ENCODE measurements at regions not wholly inside any gene's neighbourhood (a gene's known extent, or its start where the extent isn't known, plus 50 kb on each side); places are given as distances from the start of the nearest gene placed in this dataset.

DNA sequence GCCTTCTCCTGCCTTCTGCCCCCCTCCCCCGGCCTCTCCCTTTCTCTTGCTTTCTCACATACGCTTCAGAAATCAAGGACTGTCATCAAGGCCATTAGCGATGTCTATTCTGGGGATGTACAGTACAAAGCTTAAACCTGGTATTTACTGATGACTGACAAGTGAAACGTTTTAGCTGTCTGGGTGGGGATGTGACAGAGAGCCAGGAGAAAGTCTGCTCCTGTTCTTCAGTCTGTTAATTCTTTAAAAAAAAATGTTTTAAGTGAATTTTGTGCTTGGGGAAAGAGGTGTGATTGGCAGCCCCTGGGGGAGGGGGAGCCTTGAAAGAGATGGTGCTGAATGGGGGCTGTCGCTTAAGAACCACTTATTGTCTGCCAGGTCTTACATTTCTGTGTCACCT lies 283.0 kb upstream of the PLXNA2 start:
- Histone ChIP-seq H3K36me3 (ENCODE audit: insufficient read depth, low read length) (no peaks in the 10 kb centered on the region), H3K4me3 (ENCODE audit: low read length) (no peak overlapping the region), H3K27ac (ENCODE audit: low read depth in 1 of 2, low read length in 2 of 2) (no peak overlapping the region), H3K4me1 (ENCODE audit: insufficient read depth, low read length) (no peaks in the 10 kb centered on the region), H3K27me3 (ENCODE audit: control insufficient read depth in 1 of 2, insufficient read depth in 2 of 2, low read length in 2 of 2) (no peaks in the 10 kb centered on the region), H3K9me3 (ENCODE audit: control insufficient read depth in 1 of 2, insufficient read depth in 1 of 2, low read length in 2 of 2) (peaks cover 0 to 5% of the 10 kb centered on the region in 2 experiments)
- ChIA-PET CTCF (no interaction called here), POLR2A (no interaction called here)
- no peaks in the 10 kb centered on the region for H3K36me3 Mint-ChIP-seq (ENCODE audit: low read depth)
- intact Hi-C loops (cut with DNase I, micrococcal nuclease): no loop called here
- no peak overlapping the region for H3K4me3 Mint-ChIP-seq
- no peak for DNase-seq
- ATAC-seq (ENCODE audit: poor library complexity): no peak
- TF ChIP-seq, protein P1, sequence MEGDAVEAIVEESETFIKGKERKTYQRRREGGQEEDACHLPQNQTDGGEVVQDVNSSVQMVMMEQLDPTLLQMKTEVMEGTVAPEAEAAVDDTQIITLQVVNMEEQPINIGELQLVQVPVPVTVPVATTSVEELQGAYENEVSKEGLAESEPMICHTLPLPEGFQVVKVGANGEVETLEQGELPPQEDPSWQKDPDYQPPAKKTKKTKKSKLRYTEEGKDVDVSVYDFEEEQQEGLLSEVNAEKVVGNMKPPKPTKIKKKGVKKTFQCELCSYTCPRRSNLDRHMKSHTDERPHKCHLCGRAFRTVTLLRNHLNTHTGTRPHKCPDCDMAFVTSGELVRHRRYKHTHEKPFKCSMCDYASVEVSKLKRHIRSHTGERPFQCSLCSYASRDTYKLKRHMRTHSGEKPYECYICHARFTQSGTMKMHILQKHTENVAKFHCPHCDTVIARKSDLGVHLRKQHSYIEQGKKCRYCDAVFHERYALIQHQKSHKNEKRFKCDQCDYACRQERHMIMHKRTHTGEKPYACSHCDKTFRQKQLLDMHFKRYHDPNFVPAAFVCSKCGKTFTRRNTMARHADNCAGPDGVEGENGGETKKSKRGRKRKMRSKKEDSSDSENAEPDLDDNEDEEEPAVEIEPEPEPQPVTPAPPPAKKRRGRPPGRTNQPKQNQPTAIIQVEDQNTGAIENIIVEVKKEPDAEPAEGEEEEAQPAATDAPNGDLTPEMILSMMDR (IDR thresholded peaks at IDR 0.05): no peak
- H3K4me1 Mint-ChIP-seq (ENCODE audit: low read depth): no peaks in the 10 kb centered on the region
- H3K27ac Mint-ChIP-seq: no peak overlapping the region
- H3K27me3 Mint-ChIP-seq: peaks cover 12% of the 10 kb centered on the region
- H3K9me3 Mint-ChIP-seq: no peaks in the 10 kb centered on the region

DNA sequence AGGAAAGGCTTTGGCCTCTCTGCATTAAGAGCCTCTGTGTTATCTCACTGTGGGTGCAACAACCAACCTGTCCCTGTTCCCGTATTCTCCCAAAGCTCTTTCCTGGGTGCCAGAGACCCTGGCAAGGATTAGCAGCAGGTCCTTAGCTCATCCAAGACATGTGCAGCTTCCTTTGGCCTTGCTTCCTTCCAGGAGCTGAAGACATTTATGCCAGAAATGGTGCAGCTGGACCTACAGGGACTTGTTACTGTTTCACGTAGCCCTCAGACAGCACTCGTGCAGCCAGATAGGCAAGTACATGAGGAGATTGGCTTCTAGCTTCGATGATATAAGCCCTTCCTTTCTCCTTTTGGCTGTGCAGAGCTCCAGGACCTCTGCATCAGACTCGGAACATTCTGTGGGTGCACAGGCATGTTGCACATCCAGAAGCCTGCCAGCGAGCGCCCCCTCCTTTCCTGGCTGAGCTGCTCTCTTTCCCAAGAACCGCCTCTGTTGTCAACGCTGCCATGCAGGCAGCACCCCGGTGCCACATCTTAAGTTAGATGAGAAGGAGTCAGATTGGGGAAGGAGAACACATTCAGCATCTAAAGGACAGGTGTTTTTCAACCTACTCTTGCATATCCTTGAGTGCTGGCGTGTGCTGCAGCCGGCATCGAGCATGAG lies 284.5 kb upstream of the PLXNA2 start:
- Mint-ChIP-seq H3K27me3 (peaks cover 16% of the 10 kb centered on the region), H3K27ac (no peak overlapping the region), H3K4me3 (no peak overlapping the region), H3K9me3 (no peaks in the 10 kb centered on the region), H3K36me3 (ENCODE audit: low read depth) (no peaks in the 10 kb centered on the region), H3K4me1 (ENCODE audit: low read depth) (no peaks in the 10 kb centered on the region)
- DNase-seq (no peak), ATAC-seq (ENCODE audit: poor library complexity) (no peak)
- intact Hi-C loops (cut with DNase I, micrococcal nuclease): no loop called here
- TF ChIP-seq, protein P1 (IDR thresholded peaks at IDR 0.05): no peak
- no peaks in the 10 kb centered on the region for H3K4me1 ChIP-seq (ENCODE audit: insufficient read depth, low read length)
- H3K9me3 ChIP-seq (ENCODE audit: control insufficient read depth in 1 of 2, insufficient read depth in 1 of 2, low read length in 2 of 2): peaks cover 0 to 5% of the 10 kb centered on the region in 2 experiments
- H3K36me3 ChIP-seq (ENCODE audit: insufficient read depth, low read length): no peaks in the 10 kb centered on the region
- CTCF ChIA-PET: no interaction called here
- peaks cover 0 to 2% of the 10 kb centered on the region in 2 experiments for H3K27me3 ChIP-seq (ENCODE audit: control insufficient read depth in 1 of 2, insufficient read depth in 2 of 2, low read length in 2 of 2)
- POLR2A ChIA-PET: no interaction called here
- no peak overlapping the region for H3K27ac ChIP-seq (ENCODE audit: low read depth in 1 of 2, low read length in 2 of 2)
- H3K4me3 ChIP-seq (ENCODE audit: low read length): no peak overlapping the region

DNA sequence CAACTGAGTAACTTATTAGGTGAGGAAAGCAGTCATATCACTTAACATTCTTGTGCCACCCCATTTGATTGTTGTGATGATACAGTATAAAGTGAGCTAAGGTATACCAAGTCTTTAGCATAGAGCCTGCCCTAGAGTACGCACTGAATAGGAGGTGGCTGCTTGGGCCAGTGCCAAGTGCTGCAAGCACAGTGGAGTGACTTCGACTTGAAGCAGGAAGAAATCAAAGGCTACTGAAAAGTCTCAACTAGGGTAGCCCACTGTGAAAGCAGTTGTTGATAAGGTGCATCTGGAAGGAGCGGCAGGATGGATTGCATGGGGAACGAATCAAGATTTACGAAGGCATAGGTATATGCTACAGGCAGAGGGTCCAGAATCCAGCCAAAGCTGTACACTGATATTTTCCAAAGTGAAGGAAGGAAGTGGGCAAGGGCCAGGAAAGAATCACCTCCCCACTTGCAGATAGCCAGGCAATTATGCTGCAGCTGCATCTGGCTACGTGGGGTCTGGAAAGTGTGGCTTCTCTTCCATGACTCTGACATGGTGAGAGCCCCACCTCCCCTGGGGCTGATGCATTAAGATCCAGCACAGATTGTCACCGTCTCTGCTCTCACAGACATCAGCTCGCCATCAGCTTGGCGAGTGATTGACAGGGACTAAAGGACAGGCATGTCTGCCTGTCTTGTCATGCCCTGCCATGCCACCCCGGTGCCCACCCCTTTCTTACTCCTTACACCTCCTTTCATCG lies 287.0 kb upstream of the PLXNA2 start:
- no peak for ATAC-seq (ENCODE audit: poor library complexity)
- TF ChIP-seq, protein P1 (IDR thresholded peaks at IDR 0.05): no peak
- Mint-ChIP-seq H3K4me1 (ENCODE audit: low read depth) (no peaks in the 10 kb centered on the region), H3K4me3 (no peak overlapping the region), H3K27ac (no peak overlapping the region), H3K9me3 (no peaks in the 10 kb centered on the region), H3K36me3 (ENCODE audit: low read depth) (no peaks in the 10 kb centered on the region), H3K27me3 (peaks cover 10% of the 10 kb centered on the region)
- POLR2A ChIA-PET: no interaction called here
- H3K36me3 ChIP-seq (ENCODE audit: insufficient read depth, low read length): no peaks in the 10 kb centered on the region
- no peaks in the 10 kb centered on the region for H3K4me1 ChIP-seq (ENCODE audit: insufficient read depth, low read length)
- CTCF ChIA-PET: no interaction called here
- no peak overlapping the region for H3K4me3 ChIP-seq (ENCODE audit: low read length)
- H3K27me3 ChIP-seq (ENCODE audit: control insufficient read depth in 1 of 2, insufficient read depth in 2 of 2, low read length in 2 of 2): peaks cover 0 to 3% of the 10 kb centered on the region in 2 experiments
- no peak overlapping the region for H3K27ac ChIP-seq (ENCODE audit: low read depth in 1 of 2, low read length in 2 of 2)
- H3K9me3 ChIP-seq (ENCODE audit: control insufficient read depth in 1 of 2, insufficient read depth in 1 of 2, low read length in 2 of 2): peaks cover 0 to 5% of the 10 kb centered on the region in 2 experiments
- no peak for DNase-seq
- intact Hi-C loops (cut with DNase I, micrococcal nuclease): no loop called here
